H9 (cell line): ENCODE measurements at regions not wholly inside any gene's neighbourhood (a gene's known extent, or its start where the extent isn't known, plus 50 kb on each side); places are given as distances from the start of the nearest gene placed in this dataset.

Experiments used
- DNase-seq: peaks from one replicate; pipeline ENCODE4 v3.0.0-alpha.2; 2017
- H2AFZ ChIP-seq: one replicate; pipeline ENCODE4 v1.6.1; 2013; ENCODE audit warnings: mild to moderate bottlenecking, low read length, control low read depth, moderate library complexity
- H2AK5ac ChIP-seq: 2 replicates; pipeline ENCODE4 v1.6.1; 2013; ENCODE audit warnings: low read length, control low read depth, mixed read lengths; ENCODE audit not compliant: insufficient read length
- H2BK120ac ChIP-seq: one replicate; pipeline ENCODE4 v1.6.1; 2013; ENCODE audit warnings: low read depth, mild to moderate bottlenecking, low read length, control low read depth, inconsistent platforms; ENCODE audit not compliant: poor library complexity, severe bottlenecking
- H2BK12ac ChIP-seq: 2 replicates; pipeline ENCODE4 v1.6.1; 2013; ENCODE audit warnings: low read length, control low read depth, mixed read lengths, low read depth; ENCODE audit not compliant: insufficient read length
- H2BK15ac ChIP-seq: 2 replicates; pipeline ENCODE4 v1.6.1; 2013; ENCODE audit warnings: low read depth, low read length, control low read depth
- H2BK20ac ChIP-seq: one replicate; pipeline ENCODE4 v1.6.1; 2013; ENCODE audit warnings: low read depth, mild to moderate bottlenecking, low read length, control low read depth, inconsistent platforms; ENCODE audit not compliant: poor library complexity, severe bottlenecking
- H2BK5ac ChIP-seq: 2 replicates; pipeline ENCODE4 v1.6.1; 2013; ENCODE audit warnings: low read length, control low read depth, mixed read lengths; ENCODE audit not compliant: insufficient read length
- H3K14ac ChIP-seq: 2 replicates; pipeline ENCODE4 v1.6.1; 2013; ENCODE audit warnings: low read length, control low read depth; ENCODE audit not compliant: insufficient read depth
- H3K18ac ChIP-seq: 2 replicates; pipeline ENCODE4 v1.6.1; 2013; ENCODE audit warnings: low read depth, mild to moderate bottlenecking, mixed read lengths, low read length, control low read depth; ENCODE audit not compliant: insufficient read length
- H3K23ac ChIP-seq: 2 replicates; pipeline ENCODE4 v1.6.1; 2013; ENCODE audit warnings: low read length, control low read depth, mixed read lengths, low read depth; ENCODE audit not compliant: insufficient read length
- H3K23me2 ChIP-seq: 2 replicates; pipeline ENCODE4 v1.6.1; 2013; ENCODE audit warnings: low read depth, mild to moderate bottlenecking, mixed read lengths, low read length, control low read depth; ENCODE audit not compliant: insufficient read length, poor library complexity, severe bottlenecking
- H3K27ac ChIP-seq: 2 replicates; pipeline ENCODE4 v1.5.1; 2013; ENCODE audit warnings: low read length, control low read depth, mixed read lengths, low read depth; ENCODE audit not compliant: insufficient read length
- H3K27me3 ChIP-seq: 2 replicates; pipeline ENCODE4 v1.6.1; 2013; ENCODE audit warnings: low read length, control low read depth, inconsistent platforms; ENCODE audit not compliant: insufficient read depth
- H3K4ac ChIP-seq: 2 replicates; pipeline ENCODE4 v1.6.1; 2013; ENCODE audit warnings: low read depth, mild to moderate bottlenecking, control low read depth, inconsistent platforms, low read length, moderate library complexity
- H3K4me1 ChIP-seq: 2 replicates; pipeline ENCODE4 v1.6.1; 2013; ENCODE audit warnings: low read length, control low read depth, inconsistent platforms; ENCODE audit not compliant: insufficient read depth
- H3K4me2 ChIP-seq: 2 replicates; pipeline ENCODE4 v1.6.1; 2013; ENCODE audit warnings: low read length, control low read depth, mixed read lengths; ENCODE audit not compliant: insufficient read length, insufficient read depth
- H3K56ac ChIP-seq: 2 replicates; pipeline ENCODE4 v1.6.1; 2013; ENCODE audit warnings: low read depth, mild to moderate bottlenecking, mixed read lengths, low read length, control low read depth; ENCODE audit not compliant: insufficient read length
- H3K79me1 ChIP-seq: 2 replicates; pipeline ENCODE4 v1.6.1; 2013; ENCODE audit warnings: low read depth, mild to moderate bottlenecking, moderate library complexity, low read length, control low read depth, inconsistent platforms; ENCODE audit not compliant: insufficient read depth, poor library complexity, severe bottlenecking
- H3K79me2 ChIP-seq: 2 replicates; pipeline ENCODE4 v1.6.1; 2013; ENCODE audit warnings: low read length, control low read depth, inconsistent platforms; ENCODE audit not compliant: insufficient read depth
- H3K9ac ChIP-seq: 2 replicates; pipeline ENCODE4 v1.6.1; 2013; ENCODE audit warnings: low read length, control low read depth, mixed read lengths; ENCODE audit not compliant: insufficient read length; ENCODE audit errors: extremely low read depth
- H3K9me3 ChIP-seq: one replicate; pipeline ENCODE4 v1.6.1; 2013; ENCODE audit warnings: low read depth, low read length, inconsistent platforms; ENCODE audit not compliant: control insufficient read depth
- H3T11ph ChIP-seq: one replicate; pipeline ENCODE4 v1.6.1; 2013; ENCODE audit warnings: mild to moderate bottlenecking, low read length, control low read depth, inconsistent platforms
- H4K20me1 ChIP-seq: one replicate; pipeline ENCODE4 v1.6.1; 2013; ENCODE audit not compliant: control insufficient read depth, insufficient read length, insufficient read depth
- H4K5ac ChIP-seq: 2 replicates; pipeline ENCODE4 v1.6.1; 2013; ENCODE audit warnings: low read depth, mild to moderate bottlenecking, mixed read lengths, low read length, control low read depth; ENCODE audit not compliant: insufficient read length
- H4K8ac ChIP-seq: replicated peaks from 2 replicates; pipeline ENCODE4 v1.6.1; 2013; ENCODE audit warnings: low read length, control low read depth, mixed read lengths, low read depth; ENCODE audit not compliant: insufficient read length
- H4K91ac ChIP-seq: 2 replicates; pipeline ENCODE4 v1.6.1; 2013; ENCODE audit warnings: low read depth, mild to moderate bottlenecking, moderate library complexity, mixed read lengths, low read length, control low read depth; ENCODE audit not compliant: insufficient read length
- H3K27ac Mint-ChIP-seq, 3 experiments: 2 replicates in 2 of 3; 3 replicates in 1 of 3; pipeline ENCODE4 v1.8.0; 2020 to 2021; ENCODE audit warnings: mixed read lengths in 3 of 3, mild to moderate bottlenecking in 1 of 3, moderate library complexity in 1 of 3
- H3K27me3 Mint-ChIP-seq: 2 replicates; pipeline ENCODE4 v1.8.0; 2021; ENCODE audit warnings: low read depth, mild to moderate bottlenecking, moderate library complexity, mixed read lengths
- H3K36me3 Mint-ChIP-seq, 3 experiments: 2 replicates in 2 of 3; 3 replicates in 1 of 3; pipeline ENCODE4 v1.8.0; 2020 to 2021; ENCODE audit warnings: low read depth in 3 of 3, mixed read lengths in 3 of 3; ENCODE audit not compliant: insufficient read depth in 1 of 3
- H3K4me1 Mint-ChIP-seq, 2 experiments: 2 replicates each; pipeline ENCODE4 v1.8.0; 2020; ENCODE audit warnings: mixed read lengths in 2 of 2
- H3K4me3 Mint-ChIP-seq, 2 experiments: 2 replicates in 1 of 2; 3 replicates in 1 of 2; pipeline ENCODE4 v1.8.0; 2020 to 2021; ENCODE audit warnings: mild to moderate bottlenecking in 2 of 2, mixed read lengths in 2 of 2, moderate library complexity in 1 of 2
- H3K9me3 Mint-ChIP-seq, 2 experiments: 2 replicates in 1 of 2; 3 replicates in 1 of 2; pipeline ENCODE4 v1.8.0; 2020; ENCODE audit warnings: mild to moderate bottlenecking in 2 of 2, mixed read lengths in 2 of 2, moderate library complexity in 1 of 2
- CTCF ChIP-seq: fragments of 200-600 bp; sonication (generic); conservative IDR thresholded peaks from 3 replicates; pipeline ENCODE4 v1.8.0; 2021; ENCODE audit warnings: antibody characterized with exemption, mild to moderate bottlenecking
- WGBS: extraction: QIAGEN DNeasy Blood & Tissue Kit; methylation state at CpG from one replicate; pipeline ENCODE4 v1.1.7; 2013; ENCODE audit warnings: missing lambda C conversion rate, low lambda C conversion rate, mixed read lengths; ENCODE audit not compliant: insufficient read length; ENCODE audit errors: extremely low coverage; 5-methylcytosine and 5-hydroxymethylcytosine counted together

GRCh38 chr6:93974332-93974731, 555.0 kb upstream of the EPHA7 start:
- no peak for TF ChIP-seq CTCF
- no peak overlapping the region for H2BK5ac ChIP-seq
- DNase-seq = no peak
- no peak overlapping the region for H2AK5ac ChIP-seq
- no peak overlapping the region for H4K8ac ChIP-seq
- no peak overlapping the region for H3K9ac ChIP-seq
- H4K5ac ChIP-seq = no peak overlapping the region
- no peak overlapping the region for H2BK15ac ChIP-seq
- no peak overlapping the region for H3K4ac ChIP-seq
- H3K4me1 ChIP-seq = peaks cover 3% of the 10 kb centered on the region; the same call in 1 of the 2 replicates
- no peak overlapping the region for H3K23ac ChIP-seq
- Mint-ChIP-seq H3K36me3 (no peaks in the 10 kb centered on the region), H3K27ac (no peak overlapping the region), H3K27me3 (no peaks in the 10 kb centered on the region), H3K9me3 (no peaks in the 10 kb centered on the region), H3K4me3 (no peak overlapping the region), H3K4me1 (peaks cover 8 to 12% of the 10 kb centered on the region in 2 experiments)
- no peak overlapping the region for H3K27ac ChIP-seq
- no peaks in the 10 kb centered on the region for H3K27me3 ChIP-seq
- H3K79me2 ChIP-seq = no peaks in the 10 kb centered on the region
- no peak overlapping the region for H2BK12ac ChIP-seq
- H3K56ac ChIP-seq = no peak overlapping the region
- H3K18ac ChIP-seq = no peak overlapping the region
- H4K91ac ChIP-seq = no peak overlapping the region
- no CpG with 5 or more reads among the region's 2 CpGs for WGBS
- H3T11ph ChIP-seq = no peak overlapping the region
- no peaks in the 10 kb centered on the region for H3K9me3 ChIP-seq
- no peaks in the 10 kb centered on the region for H3K79me1 ChIP-seq
- H4K20me1 ChIP-seq = no peaks in the 10 kb centered on the region
- no peak overlapping the region for H2BK20ac ChIP-seq
- H3K23me2 ChIP-seq = no peaks in the 10 kb centered on the region
- no peak overlapping the region for H2BK120ac ChIP-seq
- H3K14ac ChIP-seq = no peak overlapping the region
- H2AFZ ChIP-seq = no peak overlapping the region
- H3K4me2 ChIP-seq = no peak overlapping the region
